HG03103 (cell line): ENCODE measurements at regions not wholly inside any gene's neighbourhood (a gene's known extent, or its start where the extent isn't known, plus 50 kb on each side); places are given as distances from the start of the nearest gene placed in this dataset.

Source experiments
- ATAC-seq: cut with Tn5 transposase; IDR thresholded peaks from one replicate; pipeline ENCODE4 v1.9.1; 2021; ENCODE audit warnings: low read depth; ENCODE audit not compliant: unreplicated experiment

DNA sequence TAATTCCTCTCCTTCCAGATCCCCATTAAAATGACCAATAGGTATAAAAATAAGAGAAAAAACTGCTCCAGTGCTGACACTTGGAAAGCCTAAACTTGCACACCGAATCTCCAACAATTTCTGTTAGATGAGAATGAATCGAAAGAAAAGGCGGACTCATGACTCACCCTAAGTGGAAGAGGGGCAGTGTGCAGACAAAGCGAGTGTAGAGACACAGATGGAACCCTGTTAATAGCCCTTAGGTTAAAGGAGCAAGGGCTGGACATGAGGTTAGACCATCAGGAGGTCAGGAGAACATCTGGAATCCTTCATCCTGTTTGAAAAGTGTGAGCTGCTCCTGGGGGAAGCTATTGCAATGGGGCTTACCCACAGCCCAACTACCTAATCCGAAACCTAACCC lies 103.4 kb upstream of the GLI3 start:
- no peak for ATAC-seq

DNA sequence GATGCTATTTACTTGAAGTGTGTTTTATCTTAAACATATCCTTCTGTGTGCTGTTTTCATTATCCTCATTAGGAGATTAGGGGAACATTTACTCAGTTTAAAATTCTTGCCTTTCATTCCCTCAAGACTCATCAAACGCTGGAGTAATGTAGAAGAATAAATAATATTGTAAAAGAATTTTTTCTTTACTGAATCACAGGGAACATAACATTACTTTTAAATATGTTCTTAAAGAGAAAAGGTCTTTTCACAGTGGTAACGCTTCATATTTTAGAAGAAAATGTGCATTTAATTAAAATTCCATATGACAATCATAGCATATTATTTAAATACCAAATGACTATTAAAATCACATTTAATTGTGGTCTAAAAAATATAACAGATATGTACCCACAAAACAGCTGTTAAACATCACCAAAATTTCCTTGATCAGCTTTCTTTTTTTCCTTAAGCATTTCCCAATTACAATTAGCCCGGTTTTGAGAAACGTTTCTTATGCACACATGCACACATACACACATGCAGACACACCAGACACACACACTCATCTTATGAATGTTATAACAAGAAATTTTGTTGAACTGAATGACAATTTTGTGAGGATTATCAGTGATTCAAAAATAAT lies 102.0 kb upstream of the GLI3 start:
- ATAC-seq = no peak

DNA sequence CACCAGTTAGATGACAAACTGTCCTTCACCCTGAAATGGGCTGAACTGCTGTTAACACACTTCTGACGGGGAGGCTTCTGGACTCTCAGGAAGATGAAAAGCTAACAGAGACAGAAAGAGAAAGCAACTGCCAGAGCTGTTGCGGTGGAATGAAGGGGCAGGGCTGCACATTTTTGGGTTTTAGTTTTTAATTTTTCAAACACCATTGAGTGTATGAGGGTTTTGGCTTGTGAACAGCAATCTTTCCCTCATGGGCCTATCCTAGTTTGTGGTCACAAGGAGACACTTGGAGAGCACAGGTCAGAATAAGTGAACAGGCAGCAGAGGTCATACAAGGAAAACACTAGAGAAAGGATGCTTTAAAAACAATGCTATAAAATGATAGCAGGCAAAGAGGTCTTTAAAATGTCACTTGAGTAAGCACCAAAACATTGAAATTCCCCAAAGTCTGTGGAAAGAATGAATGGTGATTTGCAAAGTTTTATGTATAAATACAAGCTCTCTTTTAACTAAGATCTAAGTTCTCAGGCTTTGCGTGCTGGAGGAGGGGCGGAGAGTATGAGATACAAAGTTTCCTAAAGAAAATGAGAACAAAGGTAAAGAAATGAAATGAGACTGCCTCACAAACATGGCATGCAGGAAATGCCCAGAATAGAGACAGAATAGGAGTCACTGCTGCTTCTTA lies 101.4 kb upstream of the GLI3 start:
- ATAC-seq = no peak

DNA sequence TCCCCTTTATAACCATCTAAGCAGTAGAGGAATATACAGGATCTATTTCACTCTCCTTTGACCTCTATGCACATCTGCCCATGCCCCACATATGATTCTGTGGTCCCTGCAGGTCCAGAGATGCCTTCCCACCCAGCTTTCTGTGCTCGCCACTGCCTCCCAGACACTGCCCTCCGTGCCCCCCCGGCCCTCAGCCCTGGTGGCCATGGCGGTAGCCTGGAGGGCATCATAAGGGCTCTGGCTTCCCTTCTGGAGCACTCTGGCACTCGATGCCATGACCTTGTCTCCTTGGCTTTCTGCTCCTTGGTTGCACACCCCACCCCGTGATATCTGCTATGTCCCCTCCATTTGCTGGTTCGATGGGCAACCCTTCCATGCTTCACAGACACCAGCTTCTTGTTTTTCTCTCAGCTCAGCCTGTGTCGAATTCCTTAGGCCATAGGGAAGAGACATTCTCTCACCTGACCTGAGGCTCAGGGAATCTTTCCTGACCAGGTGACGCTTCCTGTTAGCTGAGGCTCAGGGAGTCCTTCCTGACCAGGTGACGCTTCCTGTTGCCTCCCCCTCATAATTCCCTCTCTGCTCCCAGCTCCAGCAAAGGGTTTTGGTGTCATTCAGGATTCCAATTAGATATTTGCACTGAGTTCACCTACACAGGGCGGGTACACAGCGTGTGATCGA lies 100.4 kb upstream of the GLI3 start:
- ATAC-seq = no peak

DNA sequence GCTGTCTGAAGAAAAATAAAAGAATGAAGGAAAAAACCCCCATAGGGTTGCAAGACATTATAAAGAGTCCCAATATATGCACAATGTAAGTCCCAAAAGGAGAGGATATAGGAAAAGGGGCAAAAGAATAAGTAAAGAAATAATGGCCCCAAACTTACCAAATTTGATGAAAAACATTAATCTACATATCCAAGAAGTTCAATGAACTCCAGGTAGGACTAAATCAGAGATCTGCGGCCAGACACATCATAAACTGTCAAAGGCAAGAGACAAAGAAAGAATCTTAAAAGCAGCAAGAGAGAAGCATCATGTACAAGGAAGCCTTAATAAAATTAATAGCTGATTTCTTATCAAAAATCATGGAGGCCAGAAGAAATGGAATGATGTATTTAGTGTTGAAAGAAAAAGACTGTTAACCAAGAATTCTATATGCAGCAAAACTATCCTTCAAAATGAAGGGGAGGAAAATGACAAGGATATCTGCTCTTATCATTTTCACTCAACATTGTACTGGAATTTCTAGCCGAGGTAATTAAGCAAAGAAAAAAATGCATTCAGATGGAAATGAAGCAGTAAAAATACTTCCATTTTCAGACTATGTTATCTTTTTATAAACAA lies 95.7 kb upstream of the GLI3 start:
- ATAC-seq = no peak

DNA sequence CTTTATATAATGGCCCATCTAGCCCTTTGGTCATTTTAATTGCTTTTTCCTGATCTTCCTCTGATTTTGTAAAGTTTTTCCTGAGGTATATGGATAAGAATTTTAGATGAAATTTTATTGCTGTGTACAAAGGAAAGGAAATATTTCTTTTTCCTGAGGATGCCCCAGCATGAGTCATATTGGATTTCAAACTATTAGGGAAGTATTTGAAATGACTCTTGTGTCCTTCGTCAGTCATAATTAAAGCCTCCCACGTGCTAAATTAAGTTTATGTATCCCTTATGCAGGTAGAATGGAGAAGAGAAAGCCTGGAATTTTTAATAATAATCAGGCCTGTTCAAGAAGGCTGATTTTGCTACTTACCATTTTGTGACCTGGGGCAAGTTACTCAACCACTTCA lies 82.6 kb upstream of the GLI3 start:
- no peak for ATAC-seq

DNA sequence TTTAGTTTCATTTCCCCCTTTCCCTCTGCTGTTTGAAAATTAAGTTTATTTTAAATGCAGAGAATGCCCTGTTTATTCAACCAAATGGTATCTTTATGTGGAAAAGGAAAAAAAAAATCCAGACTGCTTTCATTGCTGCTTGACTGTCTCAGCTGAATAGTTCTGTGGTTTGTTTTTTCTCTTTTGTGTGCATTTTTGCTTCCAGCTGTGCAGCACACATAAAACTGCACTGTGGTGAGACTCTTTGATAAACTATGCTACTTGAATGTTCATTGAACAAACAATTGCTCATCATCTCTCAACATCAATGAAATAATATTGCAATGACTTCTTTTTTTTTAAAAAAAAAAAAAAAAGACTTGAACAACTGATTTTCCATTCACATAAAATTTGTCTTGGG lies 78.6 kb upstream of the GLI3 start:
- ATAC-seq = no peak

DNA sequence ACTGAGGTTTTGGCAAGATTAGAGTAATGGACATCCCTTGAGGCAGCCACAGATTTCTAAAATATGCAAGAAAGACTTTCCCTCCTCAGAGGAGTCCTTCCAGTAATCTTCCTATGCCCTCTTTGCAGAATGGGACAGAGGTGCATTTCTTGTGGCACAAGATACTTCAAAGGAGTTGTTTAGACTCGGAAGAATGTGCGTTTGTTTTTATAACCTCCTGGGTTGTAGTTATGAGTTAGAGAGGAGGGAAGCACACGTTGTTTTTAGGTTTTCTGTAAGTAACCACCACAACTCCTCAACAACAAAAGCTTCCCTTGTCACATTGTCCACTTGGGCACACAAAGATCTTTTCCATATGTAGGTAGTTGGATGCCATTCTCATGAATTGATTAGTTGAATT lies 78.1 kb upstream of the GLI3 start:
- no peak for ATAC-seq

DNA sequence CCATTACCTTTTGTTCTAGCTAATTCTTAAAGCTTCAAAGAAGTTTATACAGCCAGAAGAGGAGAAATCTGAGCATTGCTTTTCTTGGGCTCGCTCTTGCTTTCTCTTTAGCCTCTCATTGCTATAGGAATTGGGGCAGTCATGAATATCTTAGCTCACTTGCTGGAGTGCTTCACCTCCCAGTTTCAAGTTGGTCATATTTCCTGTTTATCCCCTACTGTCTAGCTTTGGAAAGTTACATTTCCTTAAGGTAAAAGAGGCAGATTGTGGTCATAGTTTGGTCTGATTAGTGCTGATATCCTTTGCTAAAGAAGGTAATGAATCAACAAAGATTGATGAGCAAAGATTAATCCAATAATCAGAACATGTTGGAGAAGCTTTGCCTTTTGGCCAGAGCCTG lies 77.7 kb upstream of the GLI3 start:
- no peak for ATAC-seq

DNA sequence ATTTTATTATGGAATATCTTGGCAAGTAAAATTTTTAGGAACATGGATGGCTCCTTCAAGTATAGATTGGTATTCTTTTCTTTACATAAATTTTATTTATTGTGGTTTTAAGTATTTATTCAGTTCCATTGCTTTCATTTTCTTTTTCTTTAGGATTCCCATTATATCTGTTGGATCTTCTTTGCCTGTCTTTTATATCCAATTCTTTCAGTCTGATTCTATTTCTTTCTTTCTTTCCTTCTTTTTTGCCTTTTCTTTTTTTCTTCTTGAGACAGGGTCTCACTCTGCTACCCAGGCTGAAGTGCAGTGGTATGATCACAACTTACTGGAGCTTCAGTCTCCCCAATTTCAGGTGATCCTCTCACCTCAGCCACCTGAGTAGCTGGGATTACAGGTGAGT lies 74.2 kb upstream of the GLI3 start:
- ATAC-seq = no peak

DNA sequence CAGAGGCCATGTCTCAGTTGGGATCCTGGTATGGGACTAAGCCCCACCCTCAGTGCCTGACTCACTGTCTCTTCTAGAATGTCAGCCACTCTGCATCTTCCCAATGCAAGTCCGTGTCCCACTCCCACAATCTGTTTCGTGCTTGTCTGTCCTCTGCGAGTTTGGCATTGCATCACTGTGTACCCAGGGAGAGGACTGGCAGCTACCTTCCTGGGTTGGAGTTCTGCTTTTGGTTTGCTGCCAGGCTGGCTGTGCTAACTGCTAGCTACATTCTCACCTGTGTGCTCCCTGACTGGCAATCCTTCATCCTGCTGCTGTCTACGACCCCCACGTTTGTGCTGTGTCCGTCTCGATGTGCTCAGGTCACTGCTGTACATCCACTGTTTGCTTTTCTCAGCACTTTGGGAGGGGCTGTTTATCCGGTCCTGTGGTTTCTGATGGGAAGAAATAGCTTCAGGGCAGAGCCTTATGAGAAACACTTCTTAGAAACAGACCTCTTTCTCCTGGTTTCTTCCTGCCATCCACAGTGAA lies 56.0 kb upstream of the GLI3 start:
- no peak for ATAC-seq

DNA sequence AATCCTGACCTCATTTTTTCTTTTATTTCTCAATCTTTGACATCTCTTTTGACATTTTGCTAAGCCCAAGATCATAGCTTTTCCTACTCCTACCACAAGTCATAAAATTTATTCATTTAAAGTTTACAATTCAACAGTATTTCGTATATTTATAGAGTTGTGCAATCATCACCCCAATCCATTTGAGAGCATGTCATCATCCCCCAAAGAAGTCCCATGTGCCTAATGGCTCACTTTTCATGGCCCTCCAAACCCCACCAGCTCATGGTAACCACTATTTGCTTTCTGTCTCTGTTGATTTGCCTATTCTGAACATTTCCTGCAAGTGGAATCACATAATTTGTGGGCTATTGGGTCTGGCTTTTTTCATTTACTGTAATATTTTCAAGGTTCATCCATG lies 52.5 kb upstream of the GLI3 start:
- no peak for ATAC-seq
